HCT116 (cell line): ENCODE measurements at regions not wholly inside any gene's neighbourhood (a gene's known extent, or its start where the extent isn't known, plus 50 kb on each side); places are given as distances from the start of the nearest gene placed in this dataset.

Experiments used
- ATAC-seq: fragments of 200-7000 bp; cut with Tn5 transposase; 2 replicates; pipeline ENCODE4 v1.9.1; 2020; ENCODE audit warnings: mild to moderate bottlenecking, moderate library complexity
- BruUV-seq: library from RNA; stranded (reverse); fragments of 400-500 nt; replicated peaks from 2 replicates; lab custom pipeline; 2021; lab: Mats Ljungman, UMichigan
- CTCF ChIA-PET: fragments of 300-600 bp; sonication (Branson Sonifier 250); formaldehyde crosslinking; loops from one replicate; lab custom pipeline; 2021; ENCODE audit warnings: antibody characterized with exemption; lab: Charles Lee
- POLR2A ChIA-PET: fragments of 300-600, 350-600 bp; sonication (Branson Sonifier 250); formaldehyde crosslinking; loops from one replicate; lab custom pipeline; 2021; ENCODE audit warnings: antibody characterized with exemption; lab: Charles Lee
- RAD21 ChIA-PET, 2 experiments: fragments of 300-600 bp; sonication (Branson Sonifier 250); formaldehyde crosslinking; loops; one replicate each; lab custom pipeline; 2023; ENCODE audit warnings: low total read pairs in 2 of 2; ENCODE audit not compliant: uncharacterized antibody in 2 of 2, unreplicated experiment in 2 of 2, low non-redundant PET in 1 of 2; lab: Charles Lee
- DNase-seq: peaks from one replicate; pipeline ENCODE4 v3.0.0-alpha.2; 2010; ENCODE audit warnings: low read depth, low spot score
- H2AFZ ChIP-seq: fragments of 200-600 bp; shearing (Covaris generic), sonication (generic); 2 replicates; pipeline ENCODE4 v1.6.1; 2017; ENCODE audit warnings: low read depth, mixed run types, mixed read lengths, antibody characterized with exemption, low read length; ENCODE audit not compliant: poor library complexity, severe bottlenecking
- H3K27ac ChIP-seq: 2 replicates; pipeline ENCODE4 v1.5.1; 2012; ENCODE audit warnings: low read depth, low read length
- H3K27me3 ChIP-seq: fragments of 200-600 bp; sonication (generic); 2 replicates; pipeline ENCODE4 v1.6.1; 2016; ENCODE audit warnings: mixed run types, low read length, mixed read lengths; ENCODE audit not compliant: insufficient read depth
- H3K36me3 ChIP-seq, 2 experiments: fragments of 200-500 bp in 1 of 2; fragments of 200-600 bp in 1 of 2; sonication (Bioruptor generic) in 1 of 2; sonication (generic) in 1 of 2; 2 replicates each; pipeline versions ENCODE4 v1.5.1 to v1.6.1; 2014 to 2016; ENCODE audit warnings: low read length in 2 of 2, inconsistent platforms in 1 of 2, mixed read lengths in 1 of 2, mixed run types in 1 of 2; ENCODE audit not compliant: insufficient read depth in 2 of 2, control insufficient read depth in 1 of 2
- H3K4me1 ChIP-seq, 2 experiments: fragments of 200-600 bp in 1 of 2; sonication (generic) in 1 of 2; 2 replicates each; pipeline versions ENCODE4 v1.5.1 to v1.6.1; 2012 to 2017; ENCODE audit warnings: low read length in 2 of 2, inconsistent platforms in 1 of 2, mild to moderate bottlenecking in 1 of 2, mixed read lengths in 1 of 2, mixed run types in 1 of 2, moderate library complexity in 1 of 2; ENCODE audit not compliant: insufficient read depth in 2 of 2, control insufficient read depth in 1 of 2
- H3K4me2 ChIP-seq: fragments of 200-600 bp; sonication (generic); 2 replicates; pipeline ENCODE4 v1.6.1; 2017; ENCODE audit warnings: mixed run types, low read length, mixed read lengths
- H3K4me3 ChIP-seq, 2 experiments: fragments of 200-600 bp in 1 of 2; sonication (generic) in 1 of 2; replicated peaks in 1 of 2; 2 replicates each; pipeline ENCODE4 v1.5.1; 2011 to 2016; ENCODE audit warnings: low read length in 2 of 2, control low read depth in 1 of 2, low read depth in 1 of 2, mild to moderate bottlenecking in 1 of 2, mixed read lengths in 1 of 2, mixed run types in 1 of 2
- H3K79me2 ChIP-seq: fragments of 200-600 bp; sonication (generic); 2 replicates; pipeline ENCODE4 v1.6.1; 2017; ENCODE audit warnings: mild to moderate bottlenecking, mixed run types, low read length, moderate library complexity, mixed read lengths; ENCODE audit not compliant: insufficient read depth
- H3K9ac ChIP-seq: fragments of 200-600 bp; sonication (generic); 2 replicates; pipeline ENCODE4 v1.6.1; 2016; ENCODE audit warnings: low read length, mixed read lengths
- H3K9me2 ChIP-seq: fragments of 200-600 bp; sonication (generic), shearing (Covaris generic); 2 replicates; pipeline ENCODE4 v1.6.1; 2017; ENCODE audit warnings: mixed run types, mild to moderate bottlenecking, moderate library complexity; ENCODE audit not compliant: insufficient read depth
- H3K9me3 ChIP-seq, 2 experiments: fragments of 200-500 bp in 1 of 2; fragments of 200-600 bp in 1 of 2; sonication (Bioruptor generic) in 1 of 2; sonication (generic) in 1 of 2; 2 replicates each; pipeline ENCODE4 v1.6.1; 2014 to 2017; ENCODE audit warnings: low read length in 2 of 2, mixed read lengths in 2 of 2, inconsistent platforms in 1 of 2, low read depth in 1 of 2, mild to moderate bottlenecking in 1 of 2, mixed run types in 1 of 2, moderate library complexity in 1 of 2; ENCODE audit not compliant: control insufficient read depth in 1 of 2, insufficient read depth in 1 of 2
- H4K20me1 ChIP-seq: fragments of 200-600 bp; sonication (generic), shearing (Covaris generic); 2 replicates; pipeline ENCODE4 v1.6.1; 2017; ENCODE audit warnings: mixed run types, mild to moderate bottlenecking, moderate library complexity; ENCODE audit not compliant: insufficient read depth
- CBX3 ChIP-seq: IDR thresholded peaks from 2 replicates; pipeline ENCODE4 v1.6.1; 2012; ENCODE audit warnings: low read depth
- CEBPB ChIP-seq: IDR thresholded peaks from 2 replicates; pipeline ENCODE4 v1.6.1; 2012; ENCODE audit warnings: low read depth
- EGR1 ChIP-seq: IDR thresholded peaks from 2 replicates; pipeline ENCODE4 v1.6.1; 2012; ENCODE audit warnings: low read depth
- ELF1 ChIP-seq: IDR thresholded peaks from 2 replicates; pipeline ENCODE4 v1.6.1; 2012; ENCODE audit warnings: low read depth, borderline replicate concordance
- EZH2 ChIP-seq: fragments of 200-600 bp; sonication (generic); IDR thresholded peaks from 2 replicates; pipeline ENCODE4 v1.6.1; 2017; ENCODE audit warnings: antibody characterized with exemption, mixed run types
- EZH2phosphoT487 ChIP-seq: fragments of 200-600 bp; IDR thresholded peaks from 2 replicates; pipeline ENCODE4 v1.6.1; 2018; ENCODE audit warnings: antibody characterized with exemption, borderline replicate concordance
- FOSL1 ChIP-seq: IDR thresholded peaks from 2 replicates; pipeline ENCODE4 v1.6.1; 2012; ENCODE audit warnings: low read depth
- JUND ChIP-seq: IDR thresholded peaks from 2 replicates; pipeline ENCODE4 v1.6.1; 2012
- POLR2A ChIP-seq: IDR thresholded peaks from 2 replicates; pipeline ENCODE4 v1.7.0; 2011; ENCODE audit warnings: borderline replicate concordance; ENCODE audit not compliant: insufficient read depth, insufficient read length; ENCODE audit errors: extremely low read depth
- POLR2AphosphoS5 ChIP-seq: IDR thresholded peaks from 2 replicates; pipeline ENCODE4 v1.6.1; 2011; ENCODE audit warnings: mild to moderate bottlenecking, low read depth, low read length, moderate library complexity
- SIN3A ChIP-seq: IDR thresholded peaks from 2 replicates; pipeline ENCODE4 v1.6.1; 2012; ENCODE audit warnings: low read depth
- SP1 ChIP-seq: IDR thresholded peaks from 2 replicates; pipeline ENCODE4 v1.6.1; 2012; ENCODE audit warnings: low read depth
- TCF7L2 ChIP-seq: IDR thresholded peaks from 2 replicates; pipeline ENCODE4 v1.7.0; 2011; ENCODE audit warnings: borderline replicate concordance, inconsistent platforms; ENCODE audit not compliant: insufficient read depth, insufficient read length; ENCODE audit errors: extremely low read depth
- YY1 ChIP-seq: IDR thresholded peaks from 2 replicates; pipeline ENCODE4 v1.6.1; 2011; ENCODE audit warnings: low read length, low read depth, moderate library complexity, mild to moderate bottlenecking; ENCODE audit not compliant: insufficient replicate concordance; ENCODE audit errors: extremely low read depth
- ZNF274 ChIP-seq: fragments of 200-500 bp; sonication (Bioruptor generic); IDR thresholded peaks from 2 replicates; pipeline ENCODE4 v1.6.1; 2014; ENCODE audit warnings: mild to moderate bottlenecking, low read depth, low read length, inconsistent platforms
- intact Hi-C: fragments of 100-400 bp; cut with micrococcal nuclease; formaldehyde crosslinking; loops from 2 replicates; pipeline ENCODE4 v1.10.0; 2022
- TF ChIP-seq, protein P1 (sequence below), 3 experiments: fragments of 200-600 bp in 1 of 3; sonication (generic) in 1 of 3; IDR thresholded peaks in 2 of 3; conservative IDR thresholded peaks in 1 of 3; 2 replicates each; pipeline ENCODE4 v1.5.1; 2012 to 2017; ENCODE audit warnings: low read depth in 2 of 3, low read length in 2 of 3, antibody characterized with exemption in 1 of 3, borderline replicate concordance in 1 of 3, control low read depth in 1 of 3, mild to moderate bottlenecking in 1 of 3, mixed read lengths in 1 of 3, mixed run types in 1 of 3, moderate library complexity in 1 of 3; ENCODE audit not compliant: insufficient read depth in 1 of 3
- TF ChIP-seq, protein P2 (sequence below): IDR thresholded peaks from 2 replicates; pipeline ENCODE4 v1.6.1; 2012
- TF ChIP-seq, protein P3 (sequence below): IDR thresholded peaks from 2 replicates; pipeline ENCODE4 v1.6.1; 2011; ENCODE audit warnings: mild to moderate bottlenecking, low read length, moderate library complexity; ENCODE audit not compliant: insufficient replicate concordance; ENCODE audit errors: extremely low read depth

DNA sequence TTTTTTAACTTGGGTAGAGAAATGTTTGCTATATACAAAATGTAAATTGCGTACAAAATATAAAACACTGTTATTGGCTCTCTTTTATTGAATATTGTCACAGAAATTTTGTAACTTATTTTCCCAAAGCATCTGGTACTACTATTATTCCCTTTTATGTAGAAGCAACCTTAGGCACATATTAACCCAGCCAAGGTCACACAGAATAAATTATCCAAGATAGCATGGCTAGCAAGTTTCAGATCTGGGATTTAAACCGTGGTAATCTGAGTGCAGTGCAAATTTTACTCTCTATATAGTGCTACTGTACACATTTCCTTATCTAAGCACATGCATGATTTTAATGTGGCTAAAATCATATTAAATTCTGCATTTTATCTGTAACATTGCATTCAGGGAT lies 1190.5 kb upstream of the LRRTM3 start:
- Histone ChIP-seq H3K4me1 (no peaks in the 10 kb centered on the region), H3K4me3 (no peak overlapping the region), H3K9me3 (no peaks in the 10 kb centered on the region), H4K20me1 (no peaks in the 10 kb centered on the region), H3K79me2 (no peaks in the 10 kb centered on the region), H3K4me2 (no peak overlapping the region), H3K27ac (no peak overlapping the region), H3K9ac (no peak overlapping the region), H3K36me3 (no peaks in the 10 kb centered on the region), H2AFZ (no peak overlapping the region), H3K9me2 (no peaks in the 10 kb centered on the region), H3K27me3 (no peaks in the 10 kb centered on the region)
- intact Hi-C loops: no loop called here
- BruUV-seq: no TSS peak
- ATAC-seq (no peak), DNase-seq (no peak)
- ChIA-PET RAD21 (no interaction called here), CTCF (no interaction called here), POLR2A (no interaction called here)
- TF ChIP-seq, protein P1, sequence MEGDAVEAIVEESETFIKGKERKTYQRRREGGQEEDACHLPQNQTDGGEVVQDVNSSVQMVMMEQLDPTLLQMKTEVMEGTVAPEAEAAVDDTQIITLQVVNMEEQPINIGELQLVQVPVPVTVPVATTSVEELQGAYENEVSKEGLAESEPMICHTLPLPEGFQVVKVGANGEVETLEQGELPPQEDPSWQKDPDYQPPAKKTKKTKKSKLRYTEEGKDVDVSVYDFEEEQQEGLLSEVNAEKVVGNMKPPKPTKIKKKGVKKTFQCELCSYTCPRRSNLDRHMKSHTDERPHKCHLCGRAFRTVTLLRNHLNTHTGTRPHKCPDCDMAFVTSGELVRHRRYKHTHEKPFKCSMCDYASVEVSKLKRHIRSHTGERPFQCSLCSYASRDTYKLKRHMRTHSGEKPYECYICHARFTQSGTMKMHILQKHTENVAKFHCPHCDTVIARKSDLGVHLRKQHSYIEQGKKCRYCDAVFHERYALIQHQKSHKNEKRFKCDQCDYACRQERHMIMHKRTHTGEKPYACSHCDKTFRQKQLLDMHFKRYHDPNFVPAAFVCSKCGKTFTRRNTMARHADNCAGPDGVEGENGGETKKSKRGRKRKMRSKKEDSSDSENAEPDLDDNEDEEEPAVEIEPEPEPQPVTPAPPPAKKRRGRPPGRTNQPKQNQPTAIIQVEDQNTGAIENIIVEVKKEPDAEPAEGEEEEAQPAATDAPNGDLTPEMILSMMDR (IDR thresholded peaks at IDR 0.05 in 2 of 3, conservative IDR thresholded peaks at IDR 0.05 in 1 of 3; ENCODE audit: borderline replicate concordance in 1 of 3, insufficient read depth in 1 of 3, low read depth in 2 of 3, low read length in 2 of 3): no peak
- no peak for TF ChIP-seq SIN3A
- TF ChIP-seq ZNF274: no peak
- TF ChIP-seq EZH2phosphoT487: no peak
- no peak for TF ChIP-seq CEBPB
- no peak for TF ChIP-seq ELF1
- TF ChIP-seq, protein P2, sequence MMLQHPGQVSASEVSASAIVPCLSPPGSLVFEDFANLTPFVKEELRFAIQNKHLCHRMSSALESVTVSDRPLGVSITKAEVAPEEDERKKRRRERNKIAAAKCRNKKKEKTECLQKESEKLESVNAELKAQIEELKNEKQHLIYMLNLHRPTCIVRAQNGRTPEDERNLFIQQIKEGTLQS: no peak
- no peak for TF ChIP-seq POLR2A
- no peak for TF ChIP-seq POLR2AphosphoS5
- TF ChIP-seq JUND: no peak
- no peak for TF ChIP-seq CBX3
- TF ChIP-seq FOSL1: no peak
- TF ChIP-seq, protein P3, sequence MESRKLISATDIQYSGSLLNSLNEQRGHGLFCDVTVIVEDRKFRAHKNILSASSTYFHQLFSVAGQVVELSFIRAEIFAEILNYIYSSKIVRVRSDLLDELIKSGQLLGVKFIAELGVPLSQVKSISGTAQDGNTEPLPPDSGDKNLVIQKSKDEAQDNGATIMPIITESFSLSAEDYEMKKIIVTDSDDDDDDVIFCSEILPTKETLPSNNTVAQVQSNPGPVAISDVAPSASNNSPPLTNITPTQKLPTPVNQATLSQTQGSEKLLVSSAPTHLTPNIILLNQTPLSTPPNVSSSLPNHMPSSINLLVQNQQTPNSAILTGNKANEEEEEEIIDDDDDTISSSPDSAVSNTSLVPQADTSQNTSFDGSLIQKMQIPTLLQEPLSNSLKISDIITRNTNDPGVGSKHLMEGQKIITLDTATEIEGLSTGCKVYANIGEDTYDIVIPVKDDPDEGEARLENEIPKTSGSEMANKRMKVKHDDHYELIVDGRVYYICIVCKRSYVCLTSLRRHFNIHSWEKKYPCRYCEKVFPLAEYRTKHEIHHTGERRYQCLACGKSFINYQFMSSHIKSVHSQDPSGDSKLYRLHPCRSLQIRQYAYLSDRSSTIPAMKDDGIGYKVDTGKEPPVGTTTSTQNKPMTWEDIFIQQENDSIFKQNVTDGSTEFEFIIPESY: no peak
- TF ChIP-seq EZH2: no peak
- no peak for TF ChIP-seq SP1
- TF ChIP-seq YY1: no peak
- no peak for TF ChIP-seq EGR1
- TF ChIP-seq TCF7L2: no peak
